ENCODE measurements at regions not wholly inside any gene's neighbourhood (a gene's known extent, or its start where the extent isn't known, plus 50 kb on each side); places are given as distances from the start of the nearest gene placed in this dataset.

DNA sequence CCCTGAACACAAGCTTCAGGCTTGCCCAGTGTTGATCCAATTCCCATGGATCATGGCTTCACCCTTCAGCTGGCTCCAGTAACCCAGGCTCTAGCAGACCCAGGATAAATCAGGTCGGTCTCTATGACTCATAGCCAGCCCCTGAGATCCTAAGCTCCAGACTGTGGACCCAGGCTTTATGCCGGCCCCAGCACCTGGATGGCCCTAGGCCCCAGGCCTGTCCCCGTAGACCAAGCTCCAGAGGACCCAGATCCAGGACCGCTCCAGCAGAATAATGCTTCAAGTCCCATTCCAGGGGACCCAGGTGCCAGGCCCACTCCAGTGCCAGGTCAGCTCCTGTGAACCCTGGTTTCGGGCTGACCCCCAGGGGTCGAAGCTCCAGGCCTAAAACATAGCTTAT lies 1589.9 kb upstream of the DDX18 start:
- Mint-ChIP-seq H3K27me3 (ENCODE audit: low read depth in 2 of 2) (no peaks in the 10 kb centered on the region), H3K9me3 (peaks cover 11 to 21% of the 10 kb centered on the region in 2 donors), H3K27ac (no peak overlapping the region), H3K36me3 (peaks cover 12% of the 10 kb centered on the region), H3K4me1 (no peaks in the 10 kb centered on the region), H3K4me3 (no peak overlapping the region)
- TF ChIP-seq, protein P1, sequence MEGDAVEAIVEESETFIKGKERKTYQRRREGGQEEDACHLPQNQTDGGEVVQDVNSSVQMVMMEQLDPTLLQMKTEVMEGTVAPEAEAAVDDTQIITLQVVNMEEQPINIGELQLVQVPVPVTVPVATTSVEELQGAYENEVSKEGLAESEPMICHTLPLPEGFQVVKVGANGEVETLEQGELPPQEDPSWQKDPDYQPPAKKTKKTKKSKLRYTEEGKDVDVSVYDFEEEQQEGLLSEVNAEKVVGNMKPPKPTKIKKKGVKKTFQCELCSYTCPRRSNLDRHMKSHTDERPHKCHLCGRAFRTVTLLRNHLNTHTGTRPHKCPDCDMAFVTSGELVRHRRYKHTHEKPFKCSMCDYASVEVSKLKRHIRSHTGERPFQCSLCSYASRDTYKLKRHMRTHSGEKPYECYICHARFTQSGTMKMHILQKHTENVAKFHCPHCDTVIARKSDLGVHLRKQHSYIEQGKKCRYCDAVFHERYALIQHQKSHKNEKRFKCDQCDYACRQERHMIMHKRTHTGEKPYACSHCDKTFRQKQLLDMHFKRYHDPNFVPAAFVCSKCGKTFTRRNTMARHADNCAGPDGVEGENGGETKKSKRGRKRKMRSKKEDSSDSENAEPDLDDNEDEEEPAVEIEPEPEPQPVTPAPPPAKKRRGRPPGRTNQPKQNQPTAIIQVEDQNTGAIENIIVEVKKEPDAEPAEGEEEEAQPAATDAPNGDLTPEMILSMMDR (IDR thresholded peaks at IDR 0.05) = no peak
- DNase-seq (no peak), ATAC-seq (no peak)
- no peaks in the 10 kb centered on the region for H3K36me3 ChIP-seq (ENCODE audit: control insufficient read depth, insufficient read depth, low read length)
- no peaks in the 10 kb centered on the region for H3K27me3 ChIP-seq (ENCODE audit: control insufficient read depth, insufficient read depth, low read length)
- no peaks in the 10 kb centered on the region for H3K4me1 ChIP-seq (ENCODE audit: control insufficient read depth, insufficient read depth, low read length)
- H3K27ac ChIP-seq (ENCODE audit: low read length) = no peak overlapping the region
- no peak overlapping the region for H3K4me3 ChIP-seq (ENCODE audit: low read length)
- peaks cover 15% of the 10 kb centered on the region for H3K9me3 ChIP-seq (ENCODE audit: control insufficient read depth, insufficient read depth, low read length)
- intact Hi-C loops (cut with micrococcal nuclease) = no loop called here
- WGBS (ENCODE audit: insufficient coverage) = 80% methylated on average over 6 of the region's 6 CpGs

- intact Hi-C loops (cut with micrococcal nuclease) = no loop called here
- DNase-seq (no peak), ATAC-seq (no peak)
- H3K36me3 ChIP-seq (ENCODE audit: control insufficient read depth, insufficient read depth, low read length) = no peaks in the 10 kb centered on the region
- no peaks in the 10 kb centered on the region for H3K4me1 Mint-ChIP-seq
- TF ChIP-seq, protein P1 (IDR thresholded peaks at IDR 0.05) = no peak
- no peak overlapping the region for H3K27ac ChIP-seq (ENCODE audit: low read length)
- peaks cover 14 to 16% of the 10 kb centered on the region in 2 donors for H3K9me3 Mint-ChIP-seq
- H3K4me3 ChIP-seq (ENCODE audit: low read length) = no peak overlapping the region
- no peaks in the 10 kb centered on the region for H3K27me3 ChIP-seq (ENCODE audit: control insufficient read depth, insufficient read depth, low read length)
- no peaks in the 10 kb centered on the region for H3K27me3 Mint-ChIP-seq (ENCODE audit: low read depth in 2 of 2)
- H3K4me3 Mint-ChIP-seq = no peak overlapping the region
- H3K36me3 Mint-ChIP-seq = peaks cover 8% of the 10 kb centered on the region
- H3K4me1 ChIP-seq (ENCODE audit: control insufficient read depth, insufficient read depth, low read length) = no peaks in the 10 kb centered on the region
- H3K9me3 ChIP-seq (ENCODE audit: control insufficient read depth, insufficient read depth, low read length) = peaks cover 4% of the 10 kb centered on the region
- H3K27ac Mint-ChIP-seq = no peak overlapping the region
These were observed 1576.0 kb upstream of the DDX18 start for GRCh38 chr2:116238511-116238910.

DNA sequence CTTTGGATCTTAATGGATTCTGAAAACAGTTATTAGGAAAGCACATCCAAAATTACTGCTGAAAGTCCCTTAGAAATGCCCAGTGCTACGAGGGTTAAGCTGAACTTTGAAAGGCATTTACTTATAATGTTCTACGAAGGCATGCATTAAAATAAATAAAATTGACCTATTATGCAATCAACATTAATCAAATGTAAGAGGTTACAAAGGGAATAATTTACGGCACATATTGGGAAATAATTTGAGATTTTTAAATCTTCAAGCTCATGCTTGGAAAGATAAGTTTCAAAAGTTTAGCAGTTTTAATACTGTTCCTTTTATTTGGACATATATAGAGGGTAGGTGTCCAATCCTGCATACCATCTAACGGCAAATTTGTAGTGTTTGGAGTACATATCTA lies 1564.1 kb upstream of the DDX18 start:
- H3K27ac ChIP-seq (ENCODE audit: low read length) = no peak overlapping the region
- no peaks in the 10 kb centered on the region for H3K27me3 ChIP-seq (ENCODE audit: control insufficient read depth, insufficient read depth, low read length)
- Mint-ChIP-seq H3K4me1 (no peaks in the 10 kb centered on the region), H3K9me3 (peaks cover 3 to 17% of the 10 kb centered on the region in 2 donors), H3K36me3 (peaks cover 15% of the 10 kb centered on the region), H3K27me3 (ENCODE audit: low read depth in 2 of 2) (no peaks in the 10 kb centered on the region), H3K4me3 (no peak overlapping the region), H3K27ac (no peak overlapping the region)
- H3K36me3 ChIP-seq (ENCODE audit: control insufficient read depth, insufficient read depth, low read length) = no peaks in the 10 kb centered on the region
- TF ChIP-seq, protein P1 (IDR thresholded peaks at IDR 0.05) = no peak
- no peaks in the 10 kb centered on the region for H3K4me1 ChIP-seq (ENCODE audit: control insufficient read depth, insufficient read depth, low read length)
- no peak overlapping the region for H3K4me3 ChIP-seq (ENCODE audit: low read length)
- H3K9me3 ChIP-seq (ENCODE audit: control insufficient read depth, insufficient read depth, low read length) = peaks cover 6% of the 10 kb centered on the region
- ATAC-seq (no peak), DNase-seq (no peak)
- intact Hi-C loops (cut with micrococcal nuclease) = no loop called here
- WGBS (ENCODE audit: insufficient coverage) = 56% methylated on average over 1 of the region's 4 CpGs

DNA sequence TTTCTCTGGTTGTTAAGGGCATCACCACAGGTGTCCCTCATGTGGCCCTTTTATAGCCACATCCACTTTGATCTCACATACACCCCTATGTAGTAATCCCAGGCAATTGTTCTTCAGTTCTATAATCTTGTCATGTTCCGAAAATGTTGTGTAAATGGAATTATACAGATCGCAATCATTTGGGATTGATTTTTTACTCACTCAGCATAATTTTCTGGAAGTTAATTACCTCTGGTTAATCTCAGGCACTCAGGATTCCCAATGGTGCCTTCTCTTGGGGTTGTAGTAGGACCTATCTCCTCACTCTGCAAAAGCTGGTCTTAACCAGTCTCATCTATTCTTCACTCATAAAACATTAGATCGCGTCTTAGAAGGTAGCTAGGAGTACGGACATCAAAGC lies 1549.6 kb upstream of the DDX18 start:
- Mint-ChIP-seq H3K4me1 (no peaks in the 10 kb centered on the region), H3K36me3 (no peaks in the 10 kb centered on the region), H3K9me3 (peaks cover 19 to 30% of the 10 kb centered on the region in 2 donors), H3K27ac (no peak overlapping the region), H3K27me3 (ENCODE audit: low read depth in 2 of 2) (no peaks in the 10 kb centered on the region), H3K4me3 (no peak overlapping the region)
- Histone ChIP-seq H3K9me3 (ENCODE audit: control insufficient read depth, insufficient read depth, low read length) (peaks cover 13% of the 10 kb centered on the region), H3K27ac (ENCODE audit: low read length) (no peak overlapping the region), H3K4me3 (ENCODE audit: low read length) (no peak overlapping the region), H3K4me1 (ENCODE audit: control insufficient read depth, insufficient read depth, low read length) (no peaks in the 10 kb centered on the region), H3K27me3 (ENCODE audit: control insufficient read depth, insufficient read depth, low read length) (no peaks in the 10 kb centered on the region), H3K36me3 (ENCODE audit: control insufficient read depth, insufficient read depth, low read length) (no peaks in the 10 kb centered on the region)
- DNase-seq (no peak), ATAC-seq (no peak)
- TF ChIP-seq, protein P1 (IDR thresholded peaks at IDR 0.05) = no peak
- 100% methylated on average over 4 of the region's 5 CpGs for WGBS (ENCODE audit: insufficient coverage)
- intact Hi-C loops (cut with micrococcal nuclease) = no loop called here

All from natural killer cell (primary cell).